Left cardiac atrium (tissue), 4 donors: ENCODE measurements at regions not wholly inside any gene's neighbourhood (a gene's known extent, or its start where the extent isn't known, plus 50 kb on each side); places are given as distances from the start of the nearest gene placed in this dataset.
"Not testable (repeated sequence)": the region's sequence is repeated elsewhere in the genome, so short reads cannot be mapped to it uniquely, and the experiment has no call there.

Source experiments
- ATAC-seq, 2 donors: fragments of 200-7000 bp; cut with Tn5 transposase; one replicate each; pipeline ENCODE4 v1.9.1; 2020; ENCODE audit warnings: mild to moderate bottlenecking in 2 of 2, moderate library complexity in 2 of 2
- DNase-seq: peaks from one replicate; pipeline ENCODE4 v3.0.0-alpha.2; 2020
- intact Hi-C, 2 donors: fragments of 100-400 bp; cut with DNase I; formaldehyde crosslinking; loops; one replicate each; pipeline versions ENCODE4 v1.14.1 to v1.15.1; 2022 to 2023
- donor health status: DM: no; HTN: yes; CAD: no.
- donor health status: DM: no; HTN: yes; CAD: no; lungs with severe emphysema.
- donor health status: DM: yes; HTN: yes; CAD: no.
- donor health status: Dilated cardiomyopathy.

DNA sequence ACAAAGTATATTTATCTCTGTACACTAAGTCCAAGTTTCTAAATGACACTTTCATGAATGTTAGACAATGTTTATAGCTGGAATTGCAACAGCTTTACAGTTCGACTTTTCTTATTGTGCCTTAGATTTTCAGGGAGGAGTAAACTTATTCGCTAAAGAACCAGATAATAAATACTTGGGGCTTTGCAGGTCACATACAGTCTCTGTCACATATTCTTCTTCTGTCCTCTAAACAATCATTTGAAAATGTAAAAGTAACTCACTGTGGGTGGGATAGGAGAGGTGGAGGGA is 132.6 kb downstream of the SPRY1 start:
- ATAC-seq (no peak), DNase-seq (no peak)
- intact Hi-C loops = no loop called here

- DNase-seq (no peak), ATAC-seq (no peak)
- intact Hi-C loops = no loop called here
These were observed 133.8 kb downstream of the SPRY1 start for GRCh38 chr4:123530357-123530756.

DNA sequence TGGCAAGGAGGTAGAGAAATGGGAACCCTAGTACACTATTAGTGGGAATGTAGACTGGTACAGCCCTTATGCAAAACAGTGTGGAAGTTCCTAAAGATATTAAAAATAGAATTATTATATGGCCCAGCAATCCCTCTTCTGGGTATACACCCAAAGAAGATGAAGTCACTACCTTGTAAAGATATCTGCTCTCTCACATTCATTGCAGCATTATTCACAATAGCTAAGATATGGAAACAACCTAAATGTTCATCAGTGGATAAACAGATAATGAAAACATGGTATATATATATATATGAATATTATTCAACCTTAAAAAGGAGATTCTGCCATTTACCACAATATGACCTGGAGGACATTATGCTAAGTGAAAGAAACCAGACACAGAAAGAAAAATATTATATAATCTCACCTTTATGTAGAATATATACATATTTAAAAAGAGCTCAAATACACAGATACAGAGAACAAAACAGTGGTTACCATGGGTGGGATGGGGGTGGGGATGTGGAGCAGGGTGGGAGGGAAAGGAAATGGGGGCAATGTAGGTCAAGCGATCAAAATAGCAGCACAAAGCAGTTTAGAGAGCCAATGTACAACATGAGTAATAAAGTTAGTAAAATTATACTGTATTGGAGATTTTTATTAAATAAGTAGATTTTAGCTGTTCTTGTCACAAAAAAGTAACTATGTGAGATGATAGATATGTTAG is 138.6 kb downstream of the SPRY1 start:
- intact Hi-C loops = no loop called here
- DNase-seq = no peak
- ATAC-seq = no peak

GRCh38 chr4:123536225-123536624 is 139.6 kb downstream of the SPRY1 start:
- no peak for ATAC-seq
- intact Hi-C loops = no loop called here

DNA sequence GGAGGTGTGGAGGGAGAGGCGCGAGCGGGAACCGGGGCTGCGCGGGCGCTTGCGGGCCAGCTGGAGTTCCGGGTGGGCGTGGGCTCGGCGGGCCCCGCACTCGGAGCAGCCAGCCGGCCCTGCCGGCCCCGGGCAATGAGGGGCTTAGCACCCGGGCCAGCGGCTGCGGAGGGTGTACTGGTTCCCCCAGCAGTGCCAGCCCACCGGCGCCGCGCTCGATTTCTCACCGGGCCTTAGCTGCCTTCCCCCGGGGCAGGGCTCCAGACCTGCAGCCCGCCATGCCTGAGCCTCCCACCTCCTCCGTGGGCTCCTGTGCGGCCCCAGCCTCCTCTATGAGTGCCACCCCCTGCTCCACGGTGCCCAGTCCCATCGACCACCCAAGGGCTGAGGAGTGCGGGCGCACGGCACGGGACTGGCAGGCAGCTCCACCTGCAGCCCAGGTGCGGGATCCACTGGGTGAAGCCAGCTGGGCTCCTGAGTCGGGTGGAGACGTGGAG is 141.4 kb downstream of the SPRY1 start:
- ATAC-seq, DNase-seq, intact Hi-C loops: not testable (repeated sequence)

More at GRCh38 chr4:123536225-123536624, 139.6 kb downstream of the SPRY1 start:
- no peak for DNase-seq

GRCh38 chr4:123545667-123546572 is 149.3 kb downstream of the SPRY1 start:
- DNase-seq (no peak), ATAC-seq (no peak)
- intact Hi-C loops = no loop called here

DNA sequence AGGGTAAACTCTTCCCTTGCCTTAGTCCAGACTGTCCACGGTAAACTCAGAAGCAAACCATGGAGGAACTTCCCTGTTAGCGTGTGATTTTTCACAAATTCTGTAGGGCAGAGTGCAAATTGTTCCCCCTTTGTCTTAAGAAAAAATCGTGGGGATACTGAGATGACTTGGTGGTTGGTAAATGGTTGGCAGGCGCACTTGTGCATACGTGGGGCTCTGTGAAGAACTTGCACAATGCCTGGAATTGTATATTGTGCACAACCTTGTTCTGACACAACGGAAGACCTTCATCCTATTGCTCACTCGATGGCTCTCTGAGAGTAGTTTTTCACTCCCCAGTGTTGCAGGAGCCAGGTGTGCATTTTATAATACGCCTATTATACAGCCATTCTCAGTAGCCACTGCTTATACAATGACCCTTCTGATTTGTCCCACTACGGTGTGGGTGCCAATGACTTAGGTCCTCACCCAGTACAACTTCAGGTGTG is 150.0 kb downstream of the SPRY1 start:
- intact Hi-C loops = no loop called here
- no peak for DNase-seq
- no peak for ATAC-seq

- intact Hi-C loops = no loop called here
- DNase-seq = no peak
- no peak for ATAC-seq
These were observed 150.9 kb downstream of the SPRY1 start for GRCh38 chr4:123547216-123548165.

DNA sequence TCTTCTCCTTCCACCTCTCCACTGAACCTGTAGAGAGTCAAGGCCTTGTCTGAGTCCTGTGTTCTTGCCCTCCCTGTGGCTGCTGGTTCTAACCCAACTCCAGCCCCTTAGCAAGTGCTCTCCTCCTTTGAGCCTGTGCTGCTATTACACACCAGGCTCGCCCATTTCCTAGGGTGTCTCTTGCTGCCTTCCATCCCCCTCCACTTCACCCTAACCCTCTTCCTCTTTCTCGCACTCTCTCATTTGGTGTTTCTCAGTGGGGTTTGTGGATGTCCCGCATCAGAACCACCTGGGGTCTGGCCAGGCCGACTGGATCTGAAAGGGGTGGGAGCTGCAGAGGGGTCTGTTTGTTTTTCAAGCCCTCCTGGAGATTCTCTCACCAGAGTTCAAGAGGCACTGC is 156.7 kb downstream of the SPRY1 start:
- ATAC-seq = no peak
- intact Hi-C loops = loop anchor here in 1 of 2 donors (10.0 kb wide), 1 partner anchor 148 kb away; no protein-coding TSS in a partner anchor
- no peak for DNase-seq

GRCh38 chr4:123553733-123554637 is 157.4 kb downstream of the SPRY1 start:
- ATAC-seq = no peak
- intact Hi-C loops = loop anchor here in 1 of 2 donors (10.0 kb wide), 1 partner anchor 149 kb away; no protein-coding TSS in a partner anchor
- no peak for DNase-seq

GRCh38 chr4:123554801-123555232 is 158.2 kb downstream of the SPRY1 start:
- intact Hi-C loops = loop anchor here in 1 of 2 donors (10.0 kb wide), 1 partner anchor 150 kb away; no protein-coding TSS in a partner anchor
- ATAC-seq = peak; percentile 43 to 65
- no peak for DNase-seq

DNA sequence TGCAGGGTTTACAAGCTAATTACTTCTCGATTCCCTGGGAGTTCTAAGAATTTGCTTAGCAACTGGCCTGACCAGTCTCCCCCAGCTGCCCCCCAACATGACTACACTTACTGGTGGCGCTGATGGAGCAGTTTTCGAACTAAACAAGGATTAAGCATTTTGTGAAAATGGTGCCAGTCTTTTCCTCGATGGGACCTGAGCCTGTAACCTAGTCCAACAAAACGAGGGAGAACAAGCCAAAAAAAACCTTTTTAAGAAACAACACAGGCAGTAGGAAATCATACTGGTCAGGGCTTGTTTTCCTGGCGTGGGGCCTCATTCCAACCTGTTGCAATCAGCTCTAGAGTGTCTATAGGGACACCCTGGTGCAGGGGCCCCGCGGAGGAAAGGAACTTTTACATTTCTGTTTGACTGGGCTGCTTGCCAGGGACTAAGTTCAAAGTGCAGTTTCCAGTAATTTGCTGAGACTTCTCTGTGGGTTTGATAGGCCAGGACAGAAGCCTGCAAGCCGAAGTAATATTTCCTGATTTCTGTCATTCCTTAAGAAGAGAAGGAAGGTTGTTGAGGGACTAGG is 158.7 kb downstream of the SPRY1 start:
- ATAC-seq = peak; percentile 91 to 92
- peak; percentile 91 for DNase-seq
- intact Hi-C loops = loop anchor here in 1 of 2 donors (10.0 kb wide), 1 partner anchor 151 kb away; no protein-coding TSS in a partner anchor

DNA sequence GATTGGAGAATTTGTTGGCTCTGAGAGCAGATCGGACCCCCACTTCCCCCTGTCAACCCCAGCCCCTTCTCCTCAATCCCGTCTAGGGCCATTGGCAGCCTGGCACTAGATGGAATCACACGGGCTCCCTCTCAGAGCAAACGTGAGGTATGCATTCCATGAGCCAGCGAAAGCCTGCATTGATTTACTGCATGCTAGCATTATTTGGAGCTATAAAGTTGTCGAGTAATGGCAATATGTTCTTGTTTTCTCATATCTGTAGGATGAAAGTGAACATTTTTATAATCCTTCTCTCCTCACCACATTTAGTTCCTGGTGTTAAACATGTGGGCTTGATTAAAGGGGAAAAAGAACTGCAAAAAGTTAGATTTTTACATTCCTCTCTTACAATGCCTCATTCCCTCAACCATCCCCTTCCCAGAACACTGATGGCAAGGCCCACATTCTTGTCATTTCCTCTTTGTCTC is 159.2 kb downstream of the SPRY1 start:
- DNase-seq (no peak), ATAC-seq (no peak)
- intact Hi-C loops = loop anchor here in 1 of 2 donors (10.0 kb wide), 1 partner anchor 151 kb away; no protein-coding TSS in a partner anchor

DNA sequence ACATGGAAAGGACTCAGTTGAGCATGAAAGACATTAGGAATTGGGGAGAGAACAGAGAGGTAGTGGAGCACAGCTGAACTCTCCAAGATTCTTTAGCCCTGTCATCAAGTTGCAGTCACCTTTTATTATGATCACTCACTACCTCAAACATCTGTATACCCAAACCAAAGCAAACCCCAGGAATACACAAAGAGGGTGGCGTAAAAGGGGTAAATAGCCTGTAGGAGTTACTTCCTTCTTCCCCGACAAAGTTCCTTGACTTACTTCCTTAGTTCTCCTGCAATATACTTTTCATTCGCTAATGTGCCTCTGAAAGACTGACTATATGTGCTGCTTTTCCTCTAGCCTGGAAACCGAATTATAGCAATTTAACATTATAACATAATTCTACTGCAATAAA is 159.9 kb downstream of the SPRY1 start:
- DNase-seq (no peak), ATAC-seq (no peak)
- intact Hi-C loops = loop anchor here in 1 of 2 donors (10.0 kb wide), 1 partner anchor 152 kb away; no protein-coding TSS in a partner anchor

GRCh38 chr4:123557857-123558536 is 161.4 kb downstream of the SPRY1 start:
- intact Hi-C loops = loop anchor here in 1 of 2 donors (10.0 kb wide), 1 partner anchor 153 kb away; no protein-coding TSS in a partner anchor
- DNase-seq = no peak
- ATAC-seq = no peak

DNA sequence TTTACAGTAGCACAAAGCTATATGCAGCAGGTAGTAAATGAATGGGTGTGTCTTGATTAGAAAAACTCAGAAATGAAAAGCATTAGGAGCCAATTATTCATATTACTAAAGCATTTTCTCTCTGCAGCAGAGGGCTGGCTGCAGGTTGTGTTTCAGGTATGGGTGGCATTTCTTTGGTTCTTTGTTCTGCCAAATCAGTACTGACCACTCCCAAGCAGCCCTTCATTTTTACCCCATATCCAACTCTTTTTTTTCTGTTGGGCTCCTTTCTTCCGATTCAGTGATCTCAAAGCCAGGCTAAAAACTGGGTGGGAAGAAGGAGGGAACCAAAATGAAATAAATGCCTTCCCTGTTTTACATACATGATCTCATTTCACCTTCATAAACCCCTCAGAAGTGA is 162.3 kb downstream of the SPRY1 start:
- intact Hi-C loops = loop anchor here in 1 of 2 donors (10.0 kb wide), 1 partner anchor 154 kb away; no protein-coding TSS in a partner anchor
- DNase-seq = no peak
- ATAC-seq = no peak
